MM.1S (cell line): ENCODE measurements at regions not wholly inside any gene's neighbourhood (a gene's known extent, or its start where the extent isn't known, plus 50 kb on each side); places are given as distances from the start of the nearest gene placed in this dataset.

Experiments
- EZH2 ChIP-seq: fragments of 300-600 bp; sonication (generic); optimal IDR thresholded peaks from 2 replicates; pipeline ENCODE3; 2017; ENCODE audit warnings: low read depth, mild to moderate bottlenecking, antibody characterized with exemption, low read length, mixed read lengths
- EZH2phosphoT487 ChIP-seq: fragments of 300-600 bp; sonication (generic); IDR thresholded peaks from 2 replicates; pipeline ENCODE4 v1.6.1; 2018; ENCODE audit warnings: antibody characterized with exemption, low read length
- TF ChIP-seq, protein P1 (sequence below): fragments of 300-600 bp; sonication (generic); IDR thresholded peaks from 2 replicates; pipeline ENCODE4 v1.5.1; 2016; ENCODE audit warnings: antibody characterized with exemption, low read length, mixed read lengths

DNA sequence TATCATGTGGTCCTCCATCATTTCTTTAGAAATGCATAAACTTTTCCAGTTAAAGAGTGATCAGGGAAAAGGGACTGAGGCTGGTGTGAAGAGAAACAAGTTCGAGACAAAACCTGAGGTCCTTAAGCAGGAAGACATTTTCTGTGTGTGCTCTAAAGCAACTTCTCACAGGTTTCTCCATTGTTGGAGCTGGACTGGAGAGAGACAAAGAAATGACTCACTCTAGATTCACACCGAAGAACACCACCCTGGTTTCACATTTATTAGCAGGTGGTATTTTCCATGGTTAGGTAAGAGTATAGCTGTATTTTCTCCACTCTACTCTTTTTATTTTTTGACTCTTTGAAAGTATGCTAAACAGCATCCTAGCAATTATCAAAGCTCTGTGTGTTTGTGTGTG is 736.4 kb downstream of the KCNA4 start:
- TF ChIP-seq, protein P1, sequence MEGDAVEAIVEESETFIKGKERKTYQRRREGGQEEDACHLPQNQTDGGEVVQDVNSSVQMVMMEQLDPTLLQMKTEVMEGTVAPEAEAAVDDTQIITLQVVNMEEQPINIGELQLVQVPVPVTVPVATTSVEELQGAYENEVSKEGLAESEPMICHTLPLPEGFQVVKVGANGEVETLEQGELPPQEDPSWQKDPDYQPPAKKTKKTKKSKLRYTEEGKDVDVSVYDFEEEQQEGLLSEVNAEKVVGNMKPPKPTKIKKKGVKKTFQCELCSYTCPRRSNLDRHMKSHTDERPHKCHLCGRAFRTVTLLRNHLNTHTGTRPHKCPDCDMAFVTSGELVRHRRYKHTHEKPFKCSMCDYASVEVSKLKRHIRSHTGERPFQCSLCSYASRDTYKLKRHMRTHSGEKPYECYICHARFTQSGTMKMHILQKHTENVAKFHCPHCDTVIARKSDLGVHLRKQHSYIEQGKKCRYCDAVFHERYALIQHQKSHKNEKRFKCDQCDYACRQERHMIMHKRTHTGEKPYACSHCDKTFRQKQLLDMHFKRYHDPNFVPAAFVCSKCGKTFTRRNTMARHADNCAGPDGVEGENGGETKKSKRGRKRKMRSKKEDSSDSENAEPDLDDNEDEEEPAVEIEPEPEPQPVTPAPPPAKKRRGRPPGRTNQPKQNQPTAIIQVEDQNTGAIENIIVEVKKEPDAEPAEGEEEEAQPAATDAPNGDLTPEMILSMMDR, result no peak
- TF ChIP-seq EZH2phosphoT487, result no peak
- no peak for TF ChIP-seq EZH2
